Dendritic cell treated with granulocyte-macrophage colony-stimulating factor and Interleukin-4, amounts not matched to agents 40 ng/mL and 50 ng/mL, for 4 days (primary cell): ENCODE measurements at regions not wholly inside any gene's neighbourhood (a gene's known extent, or its start where the extent isn't known, plus 50 kb on each side); places are given as distances from the start of the nearest gene placed in this dataset.

Experiments used
- H3K27ac Mint-ChIP-seq: one replicate; pipeline ENCODE4 v1.8.0; 2022; ENCODE audit warnings: mild to moderate bottlenecking, mixed read lengths
- H3K27me3 Mint-ChIP-seq: one replicate; pipeline ENCODE4 v1.8.0; 2022; ENCODE audit warnings: mild to moderate bottlenecking, mixed read lengths
- H3K36me3 Mint-ChIP-seq: one replicate; pipeline ENCODE4 v1.8.0; 2022; ENCODE audit warnings: low read depth, mixed read lengths
- H3K4me1 Mint-ChIP-seq: one replicate; pipeline ENCODE4 v1.8.0; 2022; ENCODE audit warnings: low read depth, mixed read lengths
- H3K4me3 Mint-ChIP-seq: one replicate; pipeline ENCODE4 v1.8.0; 2022; ENCODE audit warnings: mild to moderate bottlenecking, moderate library complexity, mixed read lengths
- H3K9me3 Mint-ChIP-seq: one replicate; pipeline ENCODE4 v1.8.0; 2022; ENCODE audit warnings: mixed read lengths
- intact Hi-C: fragments of 100-400 bp; cut with micrococcal nuclease; formaldehyde crosslinking; loops from one replicate; pipeline ENCODE4 v1.15.0; 2022

DNA sequence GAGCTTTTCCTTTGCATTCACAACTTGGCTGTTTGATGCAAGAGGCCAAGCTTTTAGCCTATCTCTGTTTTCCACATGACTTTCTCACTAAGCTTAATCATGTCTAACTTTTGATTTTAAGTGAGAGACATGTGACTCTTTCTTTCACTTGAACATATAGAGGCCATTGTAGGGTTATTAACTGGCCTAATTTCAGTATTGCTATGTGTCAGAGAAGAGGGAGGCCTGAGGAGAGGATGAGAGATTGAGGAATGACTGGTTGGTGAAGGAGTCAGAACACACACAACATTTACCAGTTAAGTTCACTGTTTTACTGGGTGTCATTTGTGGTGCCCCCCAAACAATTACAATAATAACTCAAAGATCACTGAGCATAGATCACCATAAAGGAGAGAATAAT lies 193.5 kb downstream of the CYYR1 start:
- H3K4me3 Mint-ChIP-seq = no peak overlapping the region
- peaks cover 29% of the 10 kb centered on the region for H3K9me3 Mint-ChIP-seq
- intact Hi-C loops = no loop called here
- no peak overlapping the region for H3K27ac Mint-ChIP-seq
- H3K36me3 Mint-ChIP-seq = no peaks in the 10 kb centered on the region
- no peaks in the 10 kb centered on the region for H3K4me1 Mint-ChIP-seq
- no peaks in the 10 kb centered on the region for H3K27me3 Mint-ChIP-seq

DNA sequence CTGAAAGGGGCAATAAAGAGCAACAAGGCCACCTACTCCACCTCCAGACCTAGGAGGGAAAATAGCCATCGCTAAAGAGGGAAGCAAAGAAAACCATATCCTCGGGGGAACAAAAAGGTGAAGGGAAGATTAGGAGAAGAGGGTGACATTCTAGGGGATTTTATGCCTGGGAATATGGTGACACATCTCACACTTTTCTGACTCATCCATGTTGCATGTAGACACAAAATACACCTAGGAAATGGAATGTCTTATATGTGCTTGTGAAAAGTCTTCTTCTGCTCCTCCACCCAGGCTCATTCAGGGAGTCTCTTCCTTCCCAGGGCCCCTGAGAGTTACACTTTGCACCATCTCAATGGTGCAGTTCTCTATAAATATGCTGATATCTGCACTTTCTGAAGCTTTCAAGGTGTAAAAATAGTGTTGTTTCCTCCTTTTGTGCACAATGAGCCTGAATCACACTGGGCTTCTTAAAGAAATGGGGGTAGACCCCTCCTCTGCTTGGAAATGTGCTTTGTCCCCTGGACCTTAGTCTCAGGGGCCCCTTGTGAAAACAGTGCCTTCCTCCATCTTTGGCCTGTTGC lies 195.9 kb downstream of the CYYR1 start:
- Mint-ChIP-seq H3K27ac (no peak overlapping the region), H3K4me1 (no peaks in the 10 kb centered on the region), H3K36me3 (no peaks in the 10 kb centered on the region), H3K4me3 (no peak overlapping the region), H3K9me3 (peaks cover 10% of the 10 kb centered on the region), H3K27me3 (no peaks in the 10 kb centered on the region)
- intact Hi-C loops = no loop called here

DNA sequence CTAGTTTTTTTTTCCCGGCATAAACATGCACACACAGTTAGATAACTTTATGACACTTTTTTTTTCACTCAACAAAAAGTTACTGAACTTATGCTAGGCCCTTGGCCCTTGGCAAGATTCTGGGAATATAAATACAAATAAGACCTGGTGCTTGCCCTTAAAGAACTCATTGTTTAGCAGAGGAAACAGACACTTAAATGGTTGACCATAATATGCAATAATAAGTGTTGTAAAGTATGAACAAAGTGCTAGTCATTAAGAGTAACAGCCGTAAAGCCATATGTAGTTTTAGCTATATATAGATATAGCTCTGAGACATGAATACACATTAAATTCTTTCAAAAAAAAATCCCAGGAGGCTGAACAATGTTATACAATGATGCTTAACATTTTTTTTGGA lies 198.3 kb downstream of the CYYR1 start:
- no peaks in the 10 kb centered on the region for H3K27me3 Mint-ChIP-seq

GRCh38 chr21:26368591-26369320 lies 198.2 kb upstream of the APP start:
- intact Hi-C loops = no loop called here
- H3K27ac Mint-ChIP-seq = no peak overlapping the region
- H3K36me3 Mint-ChIP-seq = no peaks in the 10 kb centered on the region
- no peaks in the 10 kb centered on the region for H3K9me3 Mint-ChIP-seq
- no peak overlapping the region for H3K4me3 Mint-ChIP-seq
- no peaks in the 10 kb centered on the region for H3K4me1 Mint-ChIP-seq
- no peaks in the 10 kb centered on the region for H3K27me3 Mint-ChIP-seq

More for the DNA sequence above, 198.3 kb downstream of the CYYR1 start:
- intact Hi-C loops = no loop called here
- Mint-ChIP-seq H3K36me3 (no peaks in the 10 kb centered on the region), H3K9me3 (peaks cover 8% of the 10 kb centered on the region), H3K27ac (no peak overlapping the region), H3K4me3 (no peak overlapping the region), H3K4me1 (no peaks in the 10 kb centered on the region)

GRCh38 chr21:26366781-26367180 lies 196.2 kb upstream of the APP start:
- H3K36me3 Mint-ChIP-seq = no peaks in the 10 kb centered on the region
- no peaks in the 10 kb centered on the region for H3K9me3 Mint-ChIP-seq
- intact Hi-C loops = no loop called here
- H3K4me1 Mint-ChIP-seq = no peaks in the 10 kb centered on the region
- no peaks in the 10 kb centered on the region for H3K27me3 Mint-ChIP-seq
- H3K27ac Mint-ChIP-seq = no peak overlapping the region
- no peak overlapping the region for H3K4me3 Mint-ChIP-seq

DNA sequence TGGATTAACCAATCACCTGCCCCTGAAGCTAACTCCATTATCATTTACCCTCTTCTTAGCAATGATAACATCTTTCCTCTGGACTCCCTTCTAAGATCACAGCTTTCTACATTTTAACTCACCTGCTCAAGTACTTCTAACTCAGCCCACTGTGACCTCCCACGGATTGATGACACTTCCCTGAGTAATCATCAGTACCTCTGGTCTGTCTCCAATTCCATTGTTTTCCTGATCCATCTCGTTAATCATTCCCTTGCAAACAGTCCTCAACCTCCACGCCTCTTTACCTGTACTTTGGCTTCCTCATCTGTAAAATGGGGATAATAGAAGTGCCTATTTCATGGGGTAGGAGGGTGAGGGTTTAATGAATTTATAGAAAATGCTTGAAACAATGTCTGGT lies 195.3 kb upstream of the APP start:
- H3K4me1 Mint-ChIP-seq = no peaks in the 10 kb centered on the region
- H3K27ac Mint-ChIP-seq = no peak overlapping the region
- intact Hi-C loops = no loop called here
- H3K27me3 Mint-ChIP-seq = no peaks in the 10 kb centered on the region
- no peaks in the 10 kb centered on the region for H3K9me3 Mint-ChIP-seq
- H3K4me3 Mint-ChIP-seq = no peak overlapping the region
- no peaks in the 10 kb centered on the region for H3K36me3 Mint-ChIP-seq

DNA sequence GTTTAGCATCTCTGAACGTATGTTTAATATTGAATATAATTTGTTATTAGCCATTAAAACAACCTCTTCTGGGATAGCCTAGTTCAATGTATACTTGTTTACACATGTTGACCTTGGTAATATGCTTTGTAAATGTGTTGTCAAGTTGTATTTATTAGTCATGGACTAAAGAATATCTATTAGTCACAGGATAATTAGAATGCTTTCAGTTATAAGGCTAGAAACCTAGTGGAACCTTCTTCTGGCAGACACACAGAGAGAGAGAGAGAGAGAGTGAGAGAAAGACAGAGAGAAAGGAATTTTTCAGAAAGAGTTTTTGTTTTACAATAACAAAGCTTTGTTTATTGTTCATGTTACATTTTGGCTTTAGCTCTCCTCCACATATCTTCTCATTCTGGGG lies 181.1 kb upstream of the APP start:
- H3K4me3 Mint-ChIP-seq = no peak overlapping the region
- H3K4me1 Mint-ChIP-seq = no peaks in the 10 kb centered on the region
- H3K27ac Mint-ChIP-seq = no peak overlapping the region
- H3K9me3 Mint-ChIP-seq = no peaks in the 10 kb centered on the region
- H3K27me3 Mint-ChIP-seq = no peaks in the 10 kb centered on the region
- no peaks in the 10 kb centered on the region for H3K36me3 Mint-ChIP-seq
- intact Hi-C loops = no loop called here

- peaks cover 5% of the 10 kb centered on the region for H3K9me3 Mint-ChIP-seq
- H3K4me3 Mint-ChIP-seq = no peak overlapping the region
- intact Hi-C loops = no loop called here
- no peaks in the 10 kb centered on the region for H3K4me1 Mint-ChIP-seq
- H3K36me3 Mint-ChIP-seq = no peaks in the 10 kb centered on the region
- H3K27ac Mint-ChIP-seq = no peak overlapping the region
- H3K27me3 Mint-ChIP-seq = no peaks in the 10 kb centered on the region
These were observed 162.3 kb upstream of the APP start for GRCh38 chr21:26332867-26333266.

GRCh38 chr21:26331205-26331980 lies 160.8 kb upstream of the APP start:
- Mint-ChIP-seq H3K27ac (no peak overlapping the region), H3K36me3 (no peaks in the 10 kb centered on the region), H3K9me3 (peaks cover 5% of the 10 kb centered on the region), H3K4me3 (no peak overlapping the region), H3K4me1 (no peaks in the 10 kb centered on the region), H3K27me3 (no peaks in the 10 kb centered on the region)
- intact Hi-C loops = no loop called here

DNA sequence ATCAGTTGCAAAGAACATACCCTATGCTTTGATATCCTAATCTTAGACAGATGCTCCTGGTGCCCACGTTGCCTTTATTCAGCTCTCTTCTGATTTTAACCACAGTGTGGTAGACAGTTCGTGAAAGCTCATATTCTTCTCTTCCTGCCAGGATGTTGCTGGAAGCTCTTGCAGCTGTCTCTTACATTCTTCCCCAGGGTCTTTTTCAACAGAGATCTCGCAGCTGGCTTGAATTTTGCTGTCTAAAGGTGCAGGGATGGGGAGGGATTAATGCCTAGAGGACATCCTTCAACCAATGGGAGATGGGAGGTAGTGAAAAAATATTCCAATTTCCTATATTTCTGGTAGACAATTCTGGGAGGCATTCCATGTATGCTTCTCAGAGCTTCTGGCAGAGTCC lies 150.0 kb upstream of the APP start:
- H3K36me3 Mint-ChIP-seq = no peaks in the 10 kb centered on the region
- no peaks in the 10 kb centered on the region for H3K9me3 Mint-ChIP-seq
- H3K27ac Mint-ChIP-seq = no peak overlapping the region
- no peaks in the 10 kb centered on the region for H3K27me3 Mint-ChIP-seq
- intact Hi-C loops = no loop called here
- no peak overlapping the region for H3K4me3 Mint-ChIP-seq
- no peaks in the 10 kb centered on the region for H3K4me1 Mint-ChIP-seq

DNA sequence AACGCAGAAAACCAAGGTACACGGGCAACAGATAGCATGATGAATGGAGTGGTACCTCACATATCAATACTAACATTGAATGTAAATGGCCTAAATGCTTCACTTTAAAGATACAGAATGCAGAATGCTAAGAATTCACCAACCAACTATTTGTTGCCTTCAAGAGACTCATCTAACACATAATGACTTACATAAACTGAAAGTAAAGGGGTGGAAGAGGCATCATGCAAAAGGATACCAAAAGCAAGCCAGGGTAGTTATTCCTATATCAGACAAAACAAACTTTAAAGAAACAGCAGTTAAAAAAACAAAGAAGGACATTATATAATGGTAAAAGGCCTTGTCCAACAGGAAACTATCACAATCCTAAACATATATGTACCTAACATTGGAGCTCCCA lies 137.1 kb upstream of the APP start:
- H3K27me3 Mint-ChIP-seq = no peaks in the 10 kb centered on the region
- no peaks in the 10 kb centered on the region for H3K36me3 Mint-ChIP-seq
- H3K27ac Mint-ChIP-seq = no peak overlapping the region
- H3K4me3 Mint-ChIP-seq = no peak overlapping the region
- intact Hi-C loops = no loop called here
- peaks cover 49% of the 10 kb centered on the region for H3K9me3 Mint-ChIP-seq
- no peaks in the 10 kb centered on the region for H3K4me1 Mint-ChIP-seq

DNA sequence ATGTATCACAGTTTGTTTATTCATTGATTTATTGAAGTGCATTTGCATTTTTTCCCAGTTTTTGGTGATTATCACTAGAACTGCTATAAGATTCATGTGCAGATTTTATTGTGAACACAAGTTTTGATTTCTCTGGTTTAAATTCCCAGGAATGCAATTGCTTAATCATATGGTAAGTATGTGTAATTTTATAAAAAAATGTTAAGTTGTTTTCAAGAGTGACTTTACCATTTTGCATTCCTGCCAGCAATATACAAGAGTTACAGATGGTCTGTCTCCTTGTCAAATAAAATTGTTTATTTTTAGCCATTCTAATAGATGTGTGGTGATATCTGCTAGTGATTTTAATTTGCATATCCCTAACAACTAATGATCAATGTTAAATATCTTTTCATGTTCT lies 127.3 kb upstream of the APP start:
- Mint-ChIP-seq H3K4me1 (no peaks in the 10 kb centered on the region), H3K4me3 (no peak overlapping the region), H3K9me3 (peaks cover 43% of the 10 kb centered on the region), H3K36me3 (no peaks in the 10 kb centered on the region), H3K27ac (no peak overlapping the region), H3K27me3 (no peaks in the 10 kb centered on the region)
- intact Hi-C loops = no loop called here

DNA sequence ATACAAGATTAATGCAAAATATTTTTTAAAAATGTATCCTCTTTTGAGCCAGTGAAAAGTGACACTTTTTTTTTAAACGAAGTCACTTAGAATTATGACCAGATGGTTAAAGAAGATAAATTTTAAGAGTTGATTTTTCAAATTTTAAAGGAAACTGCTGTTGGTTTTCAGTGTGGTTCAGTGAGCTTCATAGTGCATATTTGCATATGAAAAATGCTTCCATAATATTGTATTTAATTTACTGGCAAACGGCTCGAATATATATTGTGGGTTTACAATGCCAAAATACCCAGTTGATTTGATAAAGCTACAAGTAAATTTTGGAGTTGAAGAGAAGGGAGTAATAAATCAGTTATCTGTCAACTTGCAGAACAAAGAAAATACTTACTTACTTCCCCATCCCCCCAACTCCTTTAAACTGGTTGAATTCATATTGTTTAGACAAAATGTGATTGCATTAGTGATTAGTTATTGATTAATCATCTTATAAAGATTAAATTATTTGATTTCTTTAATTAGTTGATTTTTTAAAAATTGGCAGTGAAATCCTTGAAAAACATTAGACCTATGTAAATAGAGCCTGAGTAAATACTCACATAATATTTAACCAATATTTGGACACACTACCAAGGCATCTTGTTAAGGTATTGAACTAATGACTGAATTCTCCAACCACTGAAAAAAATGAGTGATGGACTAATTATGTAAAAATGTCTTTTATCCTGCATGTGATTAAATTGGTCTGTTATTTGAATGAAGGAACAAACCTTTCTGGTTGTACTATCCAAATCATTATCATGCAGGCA lies 122.8 kb upstream of the APP start:
- Mint-ChIP-seq H3K9me3 (peaks cover 23% of the 10 kb centered on the region), H3K36me3 (no peaks in the 10 kb centered on the region), H3K4me3 (no peak overlapping the region), H3K4me1 (no peaks in the 10 kb centered on the region), H3K27me3 (no peaks in the 10 kb centered on the region), H3K27ac (no peak overlapping the region)
- intact Hi-C loops = no loop called here

DNA sequence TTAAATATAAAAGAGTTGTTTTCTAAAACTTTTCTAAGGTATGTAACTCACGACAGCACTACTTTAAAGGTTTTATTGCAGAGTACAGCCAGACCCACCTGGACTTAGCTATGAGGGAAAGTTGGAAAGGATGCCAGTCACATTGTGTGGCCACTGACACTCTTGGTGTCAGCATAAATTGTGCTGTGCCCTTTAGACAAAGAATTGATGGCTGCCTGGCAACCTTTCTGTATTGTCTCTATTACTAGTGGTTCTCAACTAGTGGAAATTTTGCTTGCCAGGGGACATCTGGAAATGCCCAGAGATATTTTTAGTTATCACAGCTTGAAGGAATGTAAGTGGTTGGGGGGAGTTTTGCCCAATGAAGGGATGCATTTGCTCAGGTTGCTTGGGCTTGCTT lies 117.5 kb upstream of the APP start:
- peaks cover 5% of the 10 kb centered on the region for H3K9me3 Mint-ChIP-seq
- H3K36me3 Mint-ChIP-seq = no peaks in the 10 kb centered on the region
- intact Hi-C loops = no loop called here
- H3K4me3 Mint-ChIP-seq = no peak overlapping the region
- H3K4me1 Mint-ChIP-seq = no peaks in the 10 kb centered on the region
- no peaks in the 10 kb centered on the region for H3K27me3 Mint-ChIP-seq
- no peak overlapping the region for H3K27ac Mint-ChIP-seq
